ENCODE measurements at regions not wholly inside any gene's neighbourhood (a gene's known extent, or its start where the extent isn't known, plus 50 kb on each side); places are given as distances from the start of the nearest gene placed in this dataset.
"Not testable (repeated sequence)": the region's sequence is repeated elsewhere in the genome, so short reads cannot be mapped to it uniquely, and the experiment has no call there.

DNA sequence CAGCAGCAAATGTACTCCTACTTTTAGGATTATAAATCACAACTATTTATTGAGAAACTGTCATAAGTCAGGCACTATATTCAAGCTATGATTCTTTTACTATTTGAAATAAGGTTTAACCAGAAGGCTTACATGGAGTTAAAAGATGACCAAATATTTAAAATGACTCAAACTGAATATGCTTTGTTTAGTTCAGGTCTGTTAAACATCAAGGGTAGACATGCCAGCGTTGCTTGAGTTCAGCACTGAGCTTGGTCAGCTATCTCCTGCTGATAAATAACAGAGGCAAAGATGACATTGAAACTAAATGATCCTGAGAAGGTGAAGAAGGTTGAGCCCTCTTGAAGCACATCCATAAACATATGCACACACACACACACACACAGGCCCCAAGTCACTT lies 305.6 kb downstream of the ANKRD30BL start:
- TF ChIP-seq, protein P1, sequence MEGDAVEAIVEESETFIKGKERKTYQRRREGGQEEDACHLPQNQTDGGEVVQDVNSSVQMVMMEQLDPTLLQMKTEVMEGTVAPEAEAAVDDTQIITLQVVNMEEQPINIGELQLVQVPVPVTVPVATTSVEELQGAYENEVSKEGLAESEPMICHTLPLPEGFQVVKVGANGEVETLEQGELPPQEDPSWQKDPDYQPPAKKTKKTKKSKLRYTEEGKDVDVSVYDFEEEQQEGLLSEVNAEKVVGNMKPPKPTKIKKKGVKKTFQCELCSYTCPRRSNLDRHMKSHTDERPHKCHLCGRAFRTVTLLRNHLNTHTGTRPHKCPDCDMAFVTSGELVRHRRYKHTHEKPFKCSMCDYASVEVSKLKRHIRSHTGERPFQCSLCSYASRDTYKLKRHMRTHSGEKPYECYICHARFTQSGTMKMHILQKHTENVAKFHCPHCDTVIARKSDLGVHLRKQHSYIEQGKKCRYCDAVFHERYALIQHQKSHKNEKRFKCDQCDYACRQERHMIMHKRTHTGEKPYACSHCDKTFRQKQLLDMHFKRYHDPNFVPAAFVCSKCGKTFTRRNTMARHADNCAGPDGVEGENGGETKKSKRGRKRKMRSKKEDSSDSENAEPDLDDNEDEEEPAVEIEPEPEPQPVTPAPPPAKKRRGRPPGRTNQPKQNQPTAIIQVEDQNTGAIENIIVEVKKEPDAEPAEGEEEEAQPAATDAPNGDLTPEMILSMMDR (IDR thresholded peaks at IDR 0.05; ENCODE audit: low read length) = not testable (repeated sequence)
- TF ChIP-seq EZH2 (optimal IDR thresholded peaks at IDR 0.05; ENCODE audit: low read depth, low read length) = not testable (repeated sequence)

Data from MM.1S (cell line).